Hepatocyte (in vitro differentiated cells): ENCODE measurements at regions not wholly inside any gene's neighbourhood (a gene's known extent, or its start where the extent isn't known, plus 50 kb on each side); places are given as distances from the start of the nearest gene placed in this dataset.

ENCODE experiments used
- DNase-seq: peaks from one replicate; pipeline ENCODE4 v3.0.0-alpha.2; 2016; ENCODE audit warnings: low spot score
- H2AFZ ChIP-seq: fragments of 200-600 bp; sonication (generic); 2 replicates; pipeline ENCODE4 v1.6.0; 2016; ENCODE audit warnings: antibody characterized with exemption, mild to moderate bottlenecking
- H3K27ac ChIP-seq: fragments of 200-600 bp; sonication (generic); 2 replicates; pipeline ENCODE4 v1.5.1; 2016; ENCODE audit warnings: mild to moderate bottlenecking
- H3K27me3 ChIP-seq: fragments of 200-600 bp; sonication (generic); 2 replicates; pipeline ENCODE4 v1.6.1; 2016
- H3K36me3 ChIP-seq: fragments of 200-600 bp; sonication (generic); replicated peaks from 2 replicates; pipeline ENCODE4 v1.5.1; 2016; ENCODE audit warnings: low read depth; ENCODE audit not compliant: insufficient read depth
- H3K4me1 ChIP-seq: fragments of 200-600 bp; sonication (generic); 2 replicates; pipeline ENCODE4 v1.5.1; 2016; ENCODE audit warnings: mild to moderate bottlenecking, moderate library complexity; ENCODE audit not compliant: insufficient read depth
- H3K4me2 ChIP-seq: fragments of 200-600 bp; sonication (generic); 2 replicates; pipeline ENCODE4 v1.6.0; 2016
- H3K4me3 ChIP-seq: fragments of 200-600 bp; sonication (generic); 2 replicates; pipeline ENCODE4 v1.5.1; 2016; ENCODE audit warnings: mild to moderate bottlenecking
- H3K79me2 ChIP-seq: fragments of 200-600 bp; sonication (generic); 2 replicates; pipeline ENCODE4 v1.6.0; 2017; ENCODE audit warnings: mild to moderate bottlenecking
- H3K9me2 ChIP-seq: fragments of 200-600 bp; sonication (generic); replicated peaks from 2 replicates; pipeline ENCODE4 v1.6.0; 2017; ENCODE audit warnings: mild to moderate bottlenecking; ENCODE audit not compliant: insufficient read depth
- H3K9me3 ChIP-seq: fragments of 200-600 bp; sonication (generic); 2 replicates; pipeline ENCODE4 v1.5.1; 2016; ENCODE audit warnings: low read depth, mild to moderate bottlenecking
- H4K20me1 ChIP-seq: fragments of 200-600 bp; sonication (generic); 2 replicates; pipeline ENCODE4 v1.6.0; 2016; ENCODE audit warnings: mild to moderate bottlenecking; ENCODE audit not compliant: insufficient read depth, poor library complexity, severe bottlenecking
- CTCF ChIP-seq: fragments of 200-600 bp; sonication (generic); IDR thresholded peaks from 2 replicates; pipeline ENCODE4 v1.5.1; 2016; ENCODE audit warnings: antibody characterized with exemption, mild to moderate bottlenecking; ENCODE audit not compliant: poor library complexity
- EZH2 ChIP-seq: fragments of 200-600 bp; sonication (generic); IDR thresholded peaks from 2 replicates; pipeline ENCODE4 v1.6.1; 2016; ENCODE audit warnings: antibody characterized with exemption, mild to moderate bottlenecking, borderline replicate concordance
- EZH2phosphoT487 ChIP-seq: fragments of 200-600 bp; sonication (generic); IDR thresholded peaks from one replicate; pipeline ENCODE4 v1.6.1; 2018; ENCODE audit warnings: antibody characterized with exemption, mild to moderate bottlenecking, low read depth, moderate library complexity; ENCODE audit not compliant: unreplicated experiment, severe bottlenecking
- WGBS: methylation state at CpG from one replicate; pipeline ENCODE4 v1.1.6; 2016; ENCODE audit warnings: low lambda C conversion rate; ENCODE audit errors: missing lambda C conversion rate; 5-methylcytosine and 5-hydroxymethylcytosine counted together

GRCh38 chr2:239462191-239462515, 61.3 kb upstream of the HDAC4 start:
- H3K9me3 ChIP-seq = no peaks in the 10 kb centered on the region
- H2AFZ ChIP-seq = no peak overlapping the region
- H3K9me2 ChIP-seq = no peaks in the 10 kb centered on the region
- DNase-seq = no peak
- no peaks in the 10 kb centered on the region for H3K4me1 ChIP-seq
- H3K36me3 ChIP-seq = no peaks in the 10 kb centered on the region
- no peaks in the 10 kb centered on the region for H4K20me1 ChIP-seq
- no peak overlapping the region for H3K4me2 ChIP-seq
- H3K79me2 ChIP-seq = no peaks in the 10 kb centered on the region
- 93% methylated on average over 7 of the region's 7 CpGs for WGBS
- H3K4me3 ChIP-seq = no peak overlapping the region
- no peak overlapping the region for H3K27ac ChIP-seq
- no peak for TF ChIP-seq EZH2
- TF ChIP-seq CTCF = no peak
- no peak for TF ChIP-seq EZH2phosphoT487
- no peaks in the 10 kb centered on the region for H3K27me3 ChIP-seq

GRCh38 chr2:239461291-239462190, 60.7 kb upstream of the HDAC4 start:
- Histone ChIP-seq H3K4me3 (no peak overlapping the region), H3K27ac (no peak overlapping the region), H3K27me3 (no peaks in the 10 kb centered on the region), H4K20me1 (no peaks in the 10 kb centered on the region), H2AFZ (no peak overlapping the region), H3K4me1 (no peaks in the 10 kb centered on the region), H3K79me2 (no peaks in the 10 kb centered on the region), H3K36me3 (no peaks in the 10 kb centered on the region), H3K9me2 (no peaks in the 10 kb centered on the region), H3K9me3 (no peaks in the 10 kb centered on the region), H3K4me2 (no peak overlapping the region)
- DNase-seq = no peak
- no peak for TF ChIP-seq EZH2phosphoT487
- TF ChIP-seq CTCF = no peak
- TF ChIP-seq EZH2 = no peak
- 83% methylated on average over 19 of the region's 19 CpGs for WGBS

GRCh38 chr2:239460780-239461179, 60.0 kb upstream of the HDAC4 start:
- Histone ChIP-seq H3K27ac (no peak overlapping the region), H3K4me2 (no peak overlapping the region), H3K9me2 (no peaks in the 10 kb centered on the region), H4K20me1 (no peaks in the 10 kb centered on the region), H3K36me3 (no peaks in the 10 kb centered on the region), H2AFZ (no peak overlapping the region), H3K27me3 (no peaks in the 10 kb centered on the region), H3K9me3 (no peaks in the 10 kb centered on the region), H3K79me2 (no peaks in the 10 kb centered on the region), H3K4me1 (no peaks in the 10 kb centered on the region), H3K4me3 (no peak overlapping the region)
- DNase-seq = no peak
- WGBS = 79% methylated on average over 5 of the region's 5 CpGs
- TF ChIP-seq EZH2phosphoT487 (no peak), EZH2 (no peak), CTCF (no peak)
